ENCODE measurements at regions not wholly inside any gene's neighbourhood (a gene's known extent, or its start where the extent isn't known, plus 50 kb on each side); places are given as distances from the start of the nearest gene placed in this dataset.

DNA sequence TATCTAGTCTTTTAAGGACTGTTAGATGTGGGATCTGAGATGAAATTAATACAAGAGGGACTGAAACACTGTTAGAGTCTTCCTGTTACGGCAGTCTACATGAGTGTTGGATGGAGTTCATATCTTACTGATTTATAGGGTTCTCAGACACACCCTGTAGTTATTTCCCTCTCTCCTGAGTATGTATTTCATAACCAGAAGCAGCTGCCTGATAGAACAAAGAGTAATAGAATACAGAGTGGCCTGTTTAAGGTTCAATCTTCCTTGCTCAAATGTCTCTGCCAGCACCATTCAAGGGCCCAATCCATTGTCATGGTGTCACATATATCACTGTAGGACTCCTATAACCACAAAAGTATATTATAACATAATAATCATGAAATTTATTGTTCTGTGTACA, 1229.1 kb upstream of the ACVR2A start:
- DNase-seq (ENCODE audit: low spot score), result no peak
- H3K27ac ChIP-seq (ENCODE audit: low read depth, low read length, poor library complexity, severe bottlenecking), result no peak overlapping the region
- no peaks in the 10 kb centered on the region for H3K9me3 ChIP-seq (ENCODE audit: low read depth, low read length, poor library complexity, severe bottlenecking)
- POLR2A ChIA-PET (ENCODE audit: low non-redundant PET), result no interaction called here
- no peaks in the 10 kb centered on the region for H3K4me1 ChIP-seq (ENCODE audit: insufficient read depth, low read length, poor library complexity, severe bottlenecking)
- no peak for TF ChIP-seq EZH2 (IDR thresholded peaks at IDR 0.05; ENCODE audit: borderline replicate concordance, low read depth, low read length, poor library complexity, severe bottlenecking)
- TF ChIP-seq, protein P1, sequence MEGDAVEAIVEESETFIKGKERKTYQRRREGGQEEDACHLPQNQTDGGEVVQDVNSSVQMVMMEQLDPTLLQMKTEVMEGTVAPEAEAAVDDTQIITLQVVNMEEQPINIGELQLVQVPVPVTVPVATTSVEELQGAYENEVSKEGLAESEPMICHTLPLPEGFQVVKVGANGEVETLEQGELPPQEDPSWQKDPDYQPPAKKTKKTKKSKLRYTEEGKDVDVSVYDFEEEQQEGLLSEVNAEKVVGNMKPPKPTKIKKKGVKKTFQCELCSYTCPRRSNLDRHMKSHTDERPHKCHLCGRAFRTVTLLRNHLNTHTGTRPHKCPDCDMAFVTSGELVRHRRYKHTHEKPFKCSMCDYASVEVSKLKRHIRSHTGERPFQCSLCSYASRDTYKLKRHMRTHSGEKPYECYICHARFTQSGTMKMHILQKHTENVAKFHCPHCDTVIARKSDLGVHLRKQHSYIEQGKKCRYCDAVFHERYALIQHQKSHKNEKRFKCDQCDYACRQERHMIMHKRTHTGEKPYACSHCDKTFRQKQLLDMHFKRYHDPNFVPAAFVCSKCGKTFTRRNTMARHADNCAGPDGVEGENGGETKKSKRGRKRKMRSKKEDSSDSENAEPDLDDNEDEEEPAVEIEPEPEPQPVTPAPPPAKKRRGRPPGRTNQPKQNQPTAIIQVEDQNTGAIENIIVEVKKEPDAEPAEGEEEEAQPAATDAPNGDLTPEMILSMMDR (conservative IDR thresholded peaks at IDR 0.05; ENCODE audit: low read depth, low read length), result no peak
- intact Hi-C loops (cut with micrococcal nuclease; ENCODE audit: unreplicated experiment), result no loop called here
- CTCF ChIA-PET, result no interaction called here
- H3K27me3 ChIP-seq (replicated peaks; ENCODE audit: insufficient read depth, low read depth, low read length, poor library complexity), result no peaks in the 10 kb centered on the region
- H3K4me3 ChIP-seq (ENCODE audit: low read depth, low read length, poor library complexity, severe bottlenecking), result no peak overlapping the region
- H3K36me3 ChIP-seq (ENCODE audit: insufficient read depth, low read length, poor library complexity, severe bottlenecking), result no peaks in the 10 kb centered on the region
- BruUV-seq (replicated peaks), result no TSS peak

DNA sequence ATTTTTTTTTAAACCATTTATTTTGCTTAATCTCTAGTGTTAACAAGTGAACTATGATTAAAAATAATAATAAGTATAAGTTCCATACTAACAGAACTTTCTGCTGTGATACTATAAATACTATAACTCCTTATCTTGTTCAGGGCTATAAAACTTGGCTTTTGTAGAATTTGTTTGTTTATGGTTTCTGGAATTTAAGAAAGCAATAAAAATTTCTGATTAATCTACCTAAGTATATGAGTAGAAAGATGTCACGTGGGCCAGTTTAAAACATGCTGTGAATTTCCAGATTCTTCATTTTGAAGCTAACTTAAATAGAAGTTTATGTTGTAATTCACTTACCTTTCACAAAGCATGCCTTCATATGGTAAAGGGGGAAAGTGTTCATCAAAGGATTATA, 1236.3 kb upstream of the ACVR2A start:
- Histone ChIP-seq H3K36me3 (ENCODE audit: insufficient read depth, low read length, poor library complexity, severe bottlenecking) (no peaks in the 10 kb centered on the region), H3K4me3 (ENCODE audit: low read depth, low read length, poor library complexity, severe bottlenecking) (no peak overlapping the region), H3K4me1 (ENCODE audit: insufficient read depth, low read length, poor library complexity, severe bottlenecking) (no peaks in the 10 kb centered on the region), H3K27me3 (replicated peaks; ENCODE audit: insufficient read depth, low read depth, low read length, poor library complexity) (no peaks in the 10 kb centered on the region), H3K27ac (ENCODE audit: low read depth, low read length, poor library complexity, severe bottlenecking) (no peak overlapping the region), H3K9me3 (ENCODE audit: low read depth, low read length, poor library complexity, severe bottlenecking) (no peaks in the 10 kb centered on the region)
- intact Hi-C loops (cut with micrococcal nuclease; ENCODE audit: unreplicated experiment), result no loop called here
- ChIA-PET POLR2A (ENCODE audit: low non-redundant PET) (no interaction called here), CTCF (no interaction called here)
- TF ChIP-seq, protein P1 (conservative IDR thresholded peaks at IDR 0.05; ENCODE audit: low read depth, low read length), result no peak
- TF ChIP-seq EZH2 (IDR thresholded peaks at IDR 0.05; ENCODE audit: borderline replicate concordance, low read depth, low read length, poor library complexity, severe bottlenecking), result no peak
- no TSS peak for BruUV-seq (replicated peaks)
- DNase-seq (ENCODE audit: low spot score), result no peak

DNA sequence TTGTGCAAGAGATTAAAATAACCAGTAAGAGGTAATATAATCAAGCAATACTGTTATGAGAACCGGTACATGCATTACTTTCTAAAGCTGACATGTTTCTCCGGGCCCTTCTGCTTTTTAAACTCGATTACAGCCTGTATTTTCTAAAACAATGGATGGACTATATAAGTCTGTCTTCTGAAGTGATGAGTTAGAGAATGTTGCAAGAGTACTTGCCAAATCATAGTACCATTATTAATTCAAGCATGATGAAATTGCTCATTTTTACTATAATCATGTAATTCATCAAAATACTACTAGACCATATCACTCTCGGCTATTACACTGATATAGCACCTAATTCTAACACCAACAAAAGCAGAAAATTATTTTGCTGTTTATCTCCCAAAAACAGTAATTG, 1240.3 kb upstream of the ACVR2A start:
- no peaks in the 10 kb centered on the region for H3K36me3 ChIP-seq (ENCODE audit: insufficient read depth, low read length, poor library complexity, severe bottlenecking)
- no peak overlapping the region for H3K4me3 ChIP-seq (ENCODE audit: low read depth, low read length, poor library complexity, severe bottlenecking)
- no peaks in the 10 kb centered on the region for H3K9me3 ChIP-seq (ENCODE audit: low read depth, low read length, poor library complexity, severe bottlenecking)
- no peak for DNase-seq (ENCODE audit: low spot score)
- intact Hi-C loops (cut with micrococcal nuclease; ENCODE audit: unreplicated experiment), result no loop called here
- CTCF ChIA-PET, result no interaction called here
- no TSS peak for BruUV-seq (replicated peaks)
- H3K27me3 ChIP-seq (replicated peaks; ENCODE audit: insufficient read depth, low read depth, low read length, poor library complexity), result no peaks in the 10 kb centered on the region
- H3K27ac ChIP-seq (ENCODE audit: low read depth, low read length, poor library complexity, severe bottlenecking), result no peak overlapping the region
- TF ChIP-seq, protein P1 (conservative IDR thresholded peaks at IDR 0.05; ENCODE audit: low read depth, low read length), result no peak
- TF ChIP-seq EZH2 (IDR thresholded peaks at IDR 0.05; ENCODE audit: borderline replicate concordance, low read depth, low read length, poor library complexity, severe bottlenecking), result no peak
- POLR2A ChIA-PET (ENCODE audit: low non-redundant PET), result no interaction called here
- no peaks in the 10 kb centered on the region for H3K4me1 ChIP-seq (ENCODE audit: insufficient read depth, low read length, poor library complexity, severe bottlenecking)
